Adrenal gland (tissue), 5 donors: ENCODE measurements at regions not wholly inside any gene's neighbourhood (a gene's known extent, or its start where the extent isn't known, plus 50 kb on each side); places are given as distances from the start of the nearest gene placed in this dataset.

Experiments
- CTCF ChIP-seq, 6 experiments: fragments of 450-650 bp in 4 of 6; fragments of 200-600 bp in 2 of 6; sonication (generic) in 1 of 6; IDR thresholded peaks; 1 replicate in 5 of 6; 2 replicates in 1 of 6; pipeline versions ENCODE4 v1.5.1 to v1.8.0; 2016 to 2021; ENCODE audit warnings: antibody characterized with exemption in 6 of 6, mild to moderate bottlenecking in 2 of 6, moderate library complexity in 1 of 6
- POLR2A ChIP-seq, 2 donors: fragments of 450-650 bp; IDR thresholded peaks; one replicate each; pipeline ENCODE4 v1.6.1; 2017; ENCODE audit warnings: antibody characterized with exemption in 2 of 2, mild to moderate bottlenecking in 2 of 2, moderate library complexity in 1 of 2
- donor health status: DM: no; HTN: no; CAD: no.

- TF ChIP-seq POLR2A (IDR thresholded peaks at IDR 0.05) (no peak), CTCF (IDR thresholded peaks at IDR 0.05) (no peak)
Observed at GRCh38 chr14:45400950-45401640, 148.1 kb upstream of the MIS18BP1 start.
